Parathyroid adenoma (tissue), 2 donors: ENCODE measurements at regions not wholly inside any gene's neighbourhood (a gene's known extent, or its start where the extent isn't known, plus 50 kb on each side); places are given as distances from the start of the nearest gene placed in this dataset.
"Not testable (repeated sequence)": the region's sequence is repeated elsewhere in the genome, so short reads cannot be mapped to it uniquely, and the experiment has no call there.

ENCODE experiments used
- H2AFZ ChIP-seq: fragments of 300-600 bp; sonication (generic); one replicate; pipeline ENCODE4 v1.7.0; 2017; ENCODE audit warnings: antibody characterized with exemption, mild to moderate bottlenecking
- H3K27ac ChIP-seq: fragments of 300-600 bp; sonication (generic); one replicate; pipeline ENCODE4 v1.7.0; 2017
- H3K27me3 ChIP-seq: fragments of 300-600 bp; sonication (generic); one replicate; pipeline ENCODE4 v1.7.0; 2017; ENCODE audit warnings: low read length; ENCODE audit not compliant: control insufficient read depth, insufficient read depth
- H3K36me3 ChIP-seq: fragments of 300-600 bp; sonication (generic); one replicate; pipeline ENCODE4 v1.7.0; 2017; ENCODE audit warnings: low read length; ENCODE audit not compliant: control insufficient read depth, insufficient read depth
- H3K4me1 ChIP-seq: fragments of 300-600 bp; sonication (generic); one replicate; pipeline ENCODE4 v1.7.0; 2017; ENCODE audit warnings: control low read depth
- H3K4me2 ChIP-seq: fragments of 300-600 bp; sonication (generic); one replicate; pipeline ENCODE4 v1.7.0; 2017; ENCODE audit warnings: low read length
- H3K4me3 ChIP-seq: fragments of 300-600 bp; sonication (generic); one replicate; pipeline ENCODE4 v1.7.0; 2017; ENCODE audit warnings: low read depth, low read length
- H3K79me2 ChIP-seq: fragments of 300-600 bp; sonication (generic); one replicate; pipeline ENCODE4 v1.7.0; 2017; ENCODE audit warnings: control low read depth
- H3K9ac ChIP-seq: fragments of 300-600 bp; sonication (generic); one replicate; pipeline ENCODE4 v1.7.0; 2017; ENCODE audit warnings: mild to moderate bottlenecking
- H3K9me3 ChIP-seq: fragments of 300-600 bp; sonication (generic); one replicate; pipeline ENCODE4 v1.7.0; 2017; ENCODE audit warnings: low read length; ENCODE audit not compliant: control insufficient read depth
- TF ChIP-seq, protein P1 (sequence below): fragments of 300-600 bp; sonication (generic); IDR thresholded peaks from one replicate; pipeline ENCODE4 v1.7.0; 2017; ENCODE audit warnings: antibody characterized with exemption, mild to moderate bottlenecking
- donor health status: primary hyperparathyroidism.

DNA sequence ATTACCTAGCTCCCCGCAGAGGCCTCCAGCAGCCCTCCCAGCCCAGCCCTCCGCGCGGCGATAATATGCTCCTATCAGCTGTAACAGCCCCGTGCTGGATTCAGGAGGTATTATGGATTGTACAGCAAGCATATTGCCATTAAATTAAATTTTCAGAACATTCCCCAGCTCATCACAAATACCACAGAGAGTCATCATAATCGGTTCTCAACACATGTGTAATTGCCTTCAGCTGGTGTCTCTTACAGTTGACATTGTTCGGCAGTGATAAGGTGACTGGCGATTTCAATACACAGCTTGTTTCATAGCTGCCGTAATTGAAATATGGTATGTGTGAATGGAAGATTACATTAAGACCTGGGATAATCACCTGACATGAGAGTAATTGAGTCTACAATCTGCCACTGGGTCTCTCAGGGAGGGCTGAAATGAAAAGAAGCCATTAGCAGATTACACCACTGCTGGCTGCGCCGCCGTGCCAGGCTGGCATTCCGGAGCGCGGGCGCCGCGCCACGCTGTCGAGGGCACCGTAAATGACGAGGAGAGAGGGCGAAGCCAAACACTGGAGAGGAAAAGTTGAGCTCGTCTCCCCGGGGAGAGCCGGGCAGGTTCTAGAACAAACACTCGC lies 549.4 kb upstream of the SALL3 start:
- Histone ChIP-seq H3K4me1 (no peaks in the 10 kb centered on the region), H3K27ac (no peak overlapping the region), H3K4me2 (no peak overlapping the region), H3K9ac (no peak overlapping the region), H3K4me3 (no peak overlapping the region), H3K9me3 (no peaks in the 10 kb centered on the region), H3K27me3 (no peaks in the 10 kb centered on the region), H3K36me3 (no peaks in the 10 kb centered on the region), H2AFZ (no peak overlapping the region), H3K79me2 (no peaks in the 10 kb centered on the region)
- TF ChIP-seq, protein P1, sequence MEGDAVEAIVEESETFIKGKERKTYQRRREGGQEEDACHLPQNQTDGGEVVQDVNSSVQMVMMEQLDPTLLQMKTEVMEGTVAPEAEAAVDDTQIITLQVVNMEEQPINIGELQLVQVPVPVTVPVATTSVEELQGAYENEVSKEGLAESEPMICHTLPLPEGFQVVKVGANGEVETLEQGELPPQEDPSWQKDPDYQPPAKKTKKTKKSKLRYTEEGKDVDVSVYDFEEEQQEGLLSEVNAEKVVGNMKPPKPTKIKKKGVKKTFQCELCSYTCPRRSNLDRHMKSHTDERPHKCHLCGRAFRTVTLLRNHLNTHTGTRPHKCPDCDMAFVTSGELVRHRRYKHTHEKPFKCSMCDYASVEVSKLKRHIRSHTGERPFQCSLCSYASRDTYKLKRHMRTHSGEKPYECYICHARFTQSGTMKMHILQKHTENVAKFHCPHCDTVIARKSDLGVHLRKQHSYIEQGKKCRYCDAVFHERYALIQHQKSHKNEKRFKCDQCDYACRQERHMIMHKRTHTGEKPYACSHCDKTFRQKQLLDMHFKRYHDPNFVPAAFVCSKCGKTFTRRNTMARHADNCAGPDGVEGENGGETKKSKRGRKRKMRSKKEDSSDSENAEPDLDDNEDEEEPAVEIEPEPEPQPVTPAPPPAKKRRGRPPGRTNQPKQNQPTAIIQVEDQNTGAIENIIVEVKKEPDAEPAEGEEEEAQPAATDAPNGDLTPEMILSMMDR: no peak

DNA sequence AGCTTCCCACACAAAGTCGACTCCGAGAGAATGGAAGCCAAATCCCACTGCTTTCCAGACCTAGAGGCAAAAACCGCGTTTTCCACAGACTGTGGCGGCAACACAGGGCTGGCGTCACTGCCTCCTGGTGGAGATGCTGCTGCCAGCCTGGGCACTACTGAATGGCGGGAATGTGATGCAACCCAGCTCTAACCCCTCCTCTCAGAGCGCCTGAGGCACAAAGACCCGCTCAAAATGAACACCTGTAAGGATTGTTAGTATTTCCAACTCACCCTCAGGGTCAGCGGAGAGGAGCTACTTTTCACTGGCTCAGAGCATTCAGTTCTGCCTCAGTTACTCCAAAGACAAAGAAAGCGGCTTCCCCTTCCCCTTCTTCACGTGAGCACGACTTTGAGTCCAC lies 548.0 kb upstream of the SALL3 start:
- no peaks in the 10 kb centered on the region for H3K4me1 ChIP-seq
- H3K4me3 ChIP-seq: no peak overlapping the region
- no peaks in the 10 kb centered on the region for H3K79me2 ChIP-seq
- no peaks in the 10 kb centered on the region for H3K27me3 ChIP-seq
- no peaks in the 10 kb centered on the region for H3K36me3 ChIP-seq
- H3K9me3 ChIP-seq: no peaks in the 10 kb centered on the region
- H2AFZ ChIP-seq: no peak overlapping the region
- no peak overlapping the region for H3K4me2 ChIP-seq
- no peak overlapping the region for H3K27ac ChIP-seq
- no peak overlapping the region for H3K9ac ChIP-seq
- TF ChIP-seq, protein P1: no peak

DNA sequence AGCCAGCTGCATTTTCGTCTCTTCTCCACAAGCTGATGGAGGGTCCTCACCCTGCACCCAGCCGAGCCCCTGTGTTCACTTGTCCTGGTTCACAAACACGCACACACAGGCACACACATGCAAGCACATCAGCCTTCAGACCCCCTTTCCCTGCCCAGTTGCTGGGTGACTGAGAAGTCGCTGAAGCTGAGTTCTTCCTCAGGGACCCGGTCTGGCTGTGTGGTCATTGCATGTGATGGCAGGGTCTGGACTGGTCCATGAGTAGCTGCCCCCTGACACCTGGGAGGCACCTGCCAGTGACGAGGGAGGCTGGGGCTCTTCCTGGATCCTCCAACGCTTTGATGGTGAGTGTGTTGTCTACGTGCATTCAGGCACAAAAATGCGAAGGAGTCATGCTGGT lies 546.1 kb upstream of the SALL3 start:
- Histone ChIP-seq H3K79me2 (no peaks in the 10 kb centered on the region), H3K9ac (no peak overlapping the region), H3K27me3 (no peaks in the 10 kb centered on the region), H3K9me3 (no peaks in the 10 kb centered on the region), H3K4me3 (no peak overlapping the region), H2AFZ (no peak overlapping the region), H3K27ac (no peak overlapping the region), H3K36me3 (no peaks in the 10 kb centered on the region), H3K4me1 (no peaks in the 10 kb centered on the region), H3K4me2 (no peak overlapping the region)
- TF ChIP-seq, protein P1: no peak

DNA sequence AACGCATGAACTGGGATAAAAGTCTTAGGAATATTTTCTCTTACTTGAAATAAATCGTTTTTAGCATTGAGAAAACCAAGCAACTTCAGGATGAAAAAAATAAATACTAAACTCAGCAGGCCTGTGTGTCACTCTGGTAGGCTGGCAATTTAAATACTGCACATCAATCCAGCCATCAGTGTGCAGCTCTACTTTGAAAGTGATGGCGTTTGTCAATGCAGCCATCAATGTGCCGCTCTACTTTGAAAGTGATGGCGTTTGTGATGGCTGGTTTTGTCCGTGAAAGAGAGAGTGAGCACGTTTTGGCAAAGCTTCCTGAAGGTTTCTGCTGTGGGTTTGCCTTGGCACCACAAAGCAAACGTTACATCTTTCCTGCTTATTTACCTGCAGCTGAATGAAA lies 543.5 kb upstream of the SALL3 start:
- H3K4me1 ChIP-seq: no peaks in the 10 kb centered on the region
- TF ChIP-seq, protein P1: no peak

DNA sequence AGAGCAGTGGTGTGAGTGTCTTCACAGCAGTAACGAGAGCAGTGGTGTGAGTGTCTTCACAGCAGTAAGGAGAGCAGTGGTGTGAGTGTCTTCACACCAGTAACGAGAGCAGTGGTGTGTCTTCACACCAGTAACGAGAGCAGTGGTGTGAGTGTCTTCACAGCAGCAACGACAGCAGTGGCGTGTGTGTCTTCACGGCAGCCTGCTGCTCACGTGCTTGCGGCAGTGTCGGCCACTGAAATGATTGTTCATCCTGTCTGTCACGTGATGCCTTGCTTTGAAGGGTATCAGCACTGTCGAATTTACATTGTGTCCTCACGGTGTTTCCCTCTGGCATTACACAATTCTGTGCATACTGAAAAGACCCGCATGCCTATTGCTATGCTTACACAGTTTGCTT lies 541.4 kb upstream of the SALL3 start:
- H3K4me1 ChIP-seq, H3K4me3 ChIP-seq, H3K27ac ChIP-seq, H3K27me3 ChIP-seq, H3K79me2 ChIP-seq, H2AFZ ChIP-seq, H3K9me3 ChIP-seq, H3K4me2 ChIP-seq, H3K9ac ChIP-seq, H3K36me3 ChIP-seq: not testable (repeated sequence)

More for the DNA sequence above, 543.5 kb upstream of the SALL3 start:
- Histone ChIP-seq H2AFZ (no peak overlapping the region), H3K79me2 (no peaks in the 10 kb centered on the region), H3K4me3 (no peak overlapping the region), H3K27ac (no peak overlapping the region), H3K36me3 (no peaks in the 10 kb centered on the region), H3K9me3 (no peaks in the 10 kb centered on the region), H3K27me3 (no peaks in the 10 kb centered on the region), H3K9ac (no peak overlapping the region), H3K4me2 (no peak overlapping the region)
